ENCODE measurements at regions not wholly inside any gene's neighbourhood (a gene's known extent, or its start where the extent isn't known, plus 50 kb on each side); places are given as distances from the start of the nearest gene placed in this dataset.

DNA sequence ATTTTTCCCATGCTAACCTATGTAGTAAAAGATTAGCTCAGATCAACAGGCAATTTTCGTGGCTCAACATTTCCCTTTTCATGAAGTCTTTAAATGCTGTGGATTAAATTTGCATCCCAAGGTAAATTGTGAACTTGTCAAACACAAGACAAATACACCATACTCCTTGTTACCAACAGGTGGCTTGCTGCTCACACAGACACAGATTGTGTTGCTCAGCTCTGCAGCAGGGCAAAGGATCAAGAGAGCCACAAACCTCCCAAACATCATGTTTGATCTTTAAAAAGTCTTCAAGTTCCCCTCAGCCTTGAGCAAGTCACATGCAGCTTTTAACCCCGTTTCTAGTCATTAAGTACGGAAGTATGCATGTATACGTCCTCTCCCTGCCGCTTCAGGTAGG, 119.6 kb upstream of the CNTNAP4 start:
- intact Hi-C loops (cut with micrococcal nuclease), result no loop called here
- H3K9me3 Mint-ChIP-seq (ENCODE audit: insufficient read depth), result no peaks in the 10 kb centered on the region
- Histone ChIP-seq H4K20me1 (ENCODE audit: control insufficient read depth, insufficient read depth, low read length, poor library complexity, severe bottlenecking) (no peaks in the 10 kb centered on the region), H3K4me2 (replicated peaks; ENCODE audit: low read depth, low read length, poor library complexity, severe bottlenecking) (no peak overlapping the region), H3K9ac (ENCODE audit: low read length) (no peak overlapping the region), H3K4me3 (ENCODE audit: control extremely low read depth in 1 of 5, extremely low read depth in 1 of 5, insufficient read depth in 1 of 5, low read depth in 2 of 5, low read length in 4 of 5) (no peak overlapping the region), H3K27ac (ENCODE audit: low read length in 2 of 2) (no peak overlapping the region), H3K27me3 (replicated peaks in 1 of 4; ENCODE audit: control extremely low read depth in 1 of 4, control insufficient read depth in 3 of 4, insufficient read depth in 4 of 4, low read length in 3 of 4) (no peaks in the 10 kb centered on the region), H3K9me3 (ENCODE audit: control extremely low read depth in 1 of 3, control insufficient read depth in 2 of 3, insufficient read depth in 1 of 3, low read length in 2 of 3) (no peaks in the 10 kb centered on the region), H3K36me3 (replicated peaks in 1 of 2; ENCODE audit: control extremely low read depth in 1 of 2, control insufficient read depth in 1 of 2, extremely low read depth in 1 of 2, insufficient read depth in 2 of 2, low read length in 1 of 2) (no peaks in the 10 kb centered on the region), H3K79me2 (ENCODE audit: control insufficient read depth, insufficient read depth, low read length) (no peaks in the 10 kb centered on the region), H2AFZ (ENCODE audit: insufficient read depth, low read depth, low read length, poor library complexity, severe bottlenecking) (no peak overlapping the region), H3K4me1 (ENCODE audit: control insufficient read depth in 2 of 2, insufficient read depth in 2 of 2, low read length in 2 of 2) (no peaks in the 10 kb centered on the region)
- ATAC-seq (ENCODE audit: low read depth) (no peak), DNase-seq (no peak)
- H3K4me3 Mint-ChIP-seq, result no peak overlapping the region
- TF ChIP-seq EZH2 (IDR thresholded peaks at IDR 0.05; ENCODE audit: borderline replicate concordance, insufficient read depth, low read depth, low read length, poor library complexity, severe bottlenecking), result no peak
- TF ChIP-seq, protein P1, sequence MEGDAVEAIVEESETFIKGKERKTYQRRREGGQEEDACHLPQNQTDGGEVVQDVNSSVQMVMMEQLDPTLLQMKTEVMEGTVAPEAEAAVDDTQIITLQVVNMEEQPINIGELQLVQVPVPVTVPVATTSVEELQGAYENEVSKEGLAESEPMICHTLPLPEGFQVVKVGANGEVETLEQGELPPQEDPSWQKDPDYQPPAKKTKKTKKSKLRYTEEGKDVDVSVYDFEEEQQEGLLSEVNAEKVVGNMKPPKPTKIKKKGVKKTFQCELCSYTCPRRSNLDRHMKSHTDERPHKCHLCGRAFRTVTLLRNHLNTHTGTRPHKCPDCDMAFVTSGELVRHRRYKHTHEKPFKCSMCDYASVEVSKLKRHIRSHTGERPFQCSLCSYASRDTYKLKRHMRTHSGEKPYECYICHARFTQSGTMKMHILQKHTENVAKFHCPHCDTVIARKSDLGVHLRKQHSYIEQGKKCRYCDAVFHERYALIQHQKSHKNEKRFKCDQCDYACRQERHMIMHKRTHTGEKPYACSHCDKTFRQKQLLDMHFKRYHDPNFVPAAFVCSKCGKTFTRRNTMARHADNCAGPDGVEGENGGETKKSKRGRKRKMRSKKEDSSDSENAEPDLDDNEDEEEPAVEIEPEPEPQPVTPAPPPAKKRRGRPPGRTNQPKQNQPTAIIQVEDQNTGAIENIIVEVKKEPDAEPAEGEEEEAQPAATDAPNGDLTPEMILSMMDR (IDR thresholded peaks at IDR 0.05), result no peak
- no peaks in the 10 kb centered on the region for H3K4me1 Mint-ChIP-seq
- H3K27me3 Mint-ChIP-seq, result no peaks in the 10 kb centered on the region
- H3K27ac Mint-ChIP-seq, result no peak overlapping the region
- ChIA-PET POLR2A (no interaction called here), CTCF (no interaction called here)
- 88% methylated on average over 4 of the region's 5 CpGs for WGBS (ENCODE audit: insufficient coverage)

DNA sequence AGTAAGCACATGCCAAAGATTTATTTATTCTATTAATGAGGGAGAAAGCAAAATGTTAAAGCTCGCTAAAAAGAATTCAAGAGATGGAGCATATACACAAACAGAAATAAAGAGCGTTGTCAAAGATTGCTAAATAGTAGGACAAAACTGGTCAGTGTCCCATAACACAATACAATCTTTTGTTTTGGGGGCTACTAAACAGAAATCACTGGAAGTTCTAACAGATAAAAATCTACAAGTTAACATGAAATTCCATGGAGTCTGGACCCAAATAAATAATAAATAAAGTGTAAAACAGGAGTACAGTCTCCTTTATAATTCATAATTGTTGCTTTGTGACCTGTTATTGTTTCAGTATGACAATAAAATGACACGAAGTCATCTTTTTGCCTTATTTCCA, 115.2 kb upstream of the CNTNAP4 start:
- Mint-ChIP-seq H3K27me3 (no peaks in the 10 kb centered on the region), H3K27ac (no peak overlapping the region), H3K4me3 (no peak overlapping the region), H3K4me1 (no peaks in the 10 kb centered on the region), H3K9me3 (ENCODE audit: insufficient read depth) (no peaks in the 10 kb centered on the region)
- Histone ChIP-seq H3K27me3 (replicated peaks in 1 of 4; ENCODE audit: control extremely low read depth in 1 of 4, control insufficient read depth in 3 of 4, insufficient read depth in 4 of 4, low read length in 3 of 4) (no peaks in the 10 kb centered on the region), H3K4me2 (replicated peaks; ENCODE audit: low read depth, low read length, poor library complexity, severe bottlenecking) (no peak overlapping the region), H3K4me1 (ENCODE audit: control insufficient read depth in 2 of 2, insufficient read depth in 2 of 2, low read length in 2 of 2) (no peaks in the 10 kb centered on the region), H2AFZ (ENCODE audit: insufficient read depth, low read depth, low read length, poor library complexity, severe bottlenecking) (no peak overlapping the region), H3K4me3 (ENCODE audit: control extremely low read depth in 1 of 5, extremely low read depth in 1 of 5, insufficient read depth in 1 of 5, low read depth in 2 of 5, low read length in 4 of 5) (no peak overlapping the region), H4K20me1 (ENCODE audit: control insufficient read depth, insufficient read depth, low read length, poor library complexity, severe bottlenecking) (no peaks in the 10 kb centered on the region), H3K9me3 (ENCODE audit: control extremely low read depth in 1 of 3, control insufficient read depth in 2 of 3, insufficient read depth in 1 of 3, low read length in 2 of 3) (no peaks in the 10 kb centered on the region), H3K27ac (ENCODE audit: low read length in 2 of 2) (no peak overlapping the region), H3K79me2 (ENCODE audit: control insufficient read depth, insufficient read depth, low read length) (no peaks in the 10 kb centered on the region), H3K36me3 (replicated peaks in 1 of 2; ENCODE audit: control extremely low read depth in 1 of 2, control insufficient read depth in 1 of 2, extremely low read depth in 1 of 2, insufficient read depth in 2 of 2, low read length in 1 of 2) (no peaks in the 10 kb centered on the region), H3K9ac (ENCODE audit: low read length) (no peak overlapping the region)
- DNase-seq (no peak), ATAC-seq (ENCODE audit: low read depth) (no peak)
- no CpG with 5 or more reads among the region's 3 CpGs for WGBS (ENCODE audit: insufficient coverage)
- TF ChIP-seq, protein P1 (IDR thresholded peaks at IDR 0.05), result no peak
- no peak for TF ChIP-seq EZH2 (IDR thresholded peaks at IDR 0.05; ENCODE audit: borderline replicate concordance, insufficient read depth, low read depth, low read length, poor library complexity, severe bottlenecking)
- ChIA-PET CTCF (no interaction called here), POLR2A (no interaction called here)
- intact Hi-C loops (cut with micrococcal nuclease), result no loop called here

Measured in B cell (primary cell).